ENCODE measurements at regions not wholly inside any gene's neighbourhood (a gene's known extent, or its start where the extent isn't known, plus 50 kb on each side); places are given as distances from the start of the nearest gene placed in this dataset.

GRCh38 chr2:220533485-220533884 is 906.1 kb downstream of the SLC4A3 start:
- H2AFZ ChIP-seq (ENCODE audit: low read depth, low read length) = no peak overlapping the region
- no peaks in the 10 kb centered on the region for H3K9me2 ChIP-seq (ENCODE audit: insufficient read depth, low read length)
- H3K27me3 ChIP-seq (ENCODE audit: insufficient read depth, low read depth, low read length) = no peaks in the 10 kb centered on the region
- no peaks in the 10 kb centered on the region for H4K20me1 ChIP-seq (ENCODE audit: insufficient read depth)
- TF ChIP-seq POLR2AphosphoS5 (IDR thresholded peaks at IDR 0.05) (no peak), EZH2 (IDR thresholded peaks at IDR 0.05; ENCODE audit: borderline replicate concordance, insufficient read depth, low read length, poor library complexity, severe bottlenecking) (no peak), EP300 (conservative IDR thresholded peaks at IDR 0.05; ENCODE audit: poor library complexity, severe bottlenecking) (no peak), REST (IDR thresholded peaks at IDR 0.05; ENCODE audit: borderline replicate concordance) (no peak), TAF1 (IDR thresholded peaks at IDR 0.05; ENCODE audit: low read depth) (no peak), MXI1 (conservative IDR thresholded peaks at IDR 0.05; ENCODE audit: poor library complexity, severe bottlenecking) (no peak), SMC3 (conservative IDR thresholded peaks at IDR 0.05; ENCODE audit: poor library complexity) (no peak), CTCF (IDR thresholded peaks at IDR 0.05; ENCODE audit: poor library complexity, severe bottlenecking) (no peak), RAD21 (conservative IDR thresholded peaks at IDR 0.05) (no peak)
- H3K36me3 ChIP-seq (ENCODE audit: insufficient read depth, low read length) = no peaks in the 10 kb centered on the region
- no peaks in the 10 kb centered on the region for H3K79me2 ChIP-seq (replicated peaks; ENCODE audit: insufficient read depth, low read length)
- H3F3A ChIP-seq (ENCODE audit: insufficient read depth, low read length, poor library complexity, severe bottlenecking) = no peaks in the 10 kb centered on the region
- no peak overlapping the region for H3K4me2 ChIP-seq (ENCODE audit: low read length)
- no peaks in the 10 kb centered on the region for H3K9me3 ChIP-seq (ENCODE audit: low read length)
- H3K27ac ChIP-seq (ENCODE audit: low read length) = no peak overlapping the region
- no peak overlapping the region for H3K4me3 ChIP-seq (ENCODE audit: low read length)
- H3K9ac ChIP-seq (ENCODE audit: low read length) = no peak overlapping the region

- Histone ChIP-seq H3K9ac (ENCODE audit: low read length) (no peak overlapping the region), H3K9me3 (ENCODE audit: low read length) (no peaks in the 10 kb centered on the region), H3K36me3 (ENCODE audit: insufficient read depth, low read length) (no peaks in the 10 kb centered on the region), H3F3A (ENCODE audit: insufficient read depth, low read length, poor library complexity, severe bottlenecking) (no peaks in the 10 kb centered on the region), H3K4me2 (ENCODE audit: low read length) (no peak overlapping the region), H3K79me2 (replicated peaks; ENCODE audit: insufficient read depth, low read length) (no peaks in the 10 kb centered on the region), H3K4me3 (ENCODE audit: low read length) (no peak overlapping the region), H2AFZ (ENCODE audit: low read depth, low read length) (no peak overlapping the region), H4K20me1 (ENCODE audit: insufficient read depth) (no peaks in the 10 kb centered on the region), H3K27me3 (ENCODE audit: insufficient read depth, low read depth, low read length) (no peaks in the 10 kb centered on the region), H3K9me2 (ENCODE audit: insufficient read depth, low read length) (no peaks in the 10 kb centered on the region), H3K27ac (ENCODE audit: low read length) (no peak overlapping the region)
- TF ChIP-seq EP300 (conservative IDR thresholded peaks at IDR 0.05; ENCODE audit: poor library complexity, severe bottlenecking) = no peak
- TF ChIP-seq EZH2 (IDR thresholded peaks at IDR 0.05; ENCODE audit: borderline replicate concordance, insufficient read depth, low read length, poor library complexity, severe bottlenecking) = no peak
- TF ChIP-seq RAD21 (conservative IDR thresholded peaks at IDR 0.05) = no peak
- no peak for TF ChIP-seq POLR2AphosphoS5 (IDR thresholded peaks at IDR 0.05)
- TF ChIP-seq MXI1 (conservative IDR thresholded peaks at IDR 0.05; ENCODE audit: poor library complexity, severe bottlenecking) = no peak
- no peak for TF ChIP-seq TAF1 (IDR thresholded peaks at IDR 0.05; ENCODE audit: low read depth)
- no peak for TF ChIP-seq CTCF (IDR thresholded peaks at IDR 0.05; ENCODE audit: poor library complexity, severe bottlenecking)
- TF ChIP-seq REST (IDR thresholded peaks at IDR 0.05; ENCODE audit: borderline replicate concordance) = no peak
- no peak for TF ChIP-seq SMC3 (conservative IDR thresholded peaks at IDR 0.05; ENCODE audit: poor library complexity)
Observed at GRCh38 chr2:220539481-220539880, 912.1 kb downstream of the SLC4A3 start.
